ENCODE measurements at regions not wholly inside any gene's neighbourhood (a gene's known extent, or its start where the extent isn't known, plus 50 kb on each side); places are given as distances from the start of the nearest gene placed in this dataset.

DNA sequence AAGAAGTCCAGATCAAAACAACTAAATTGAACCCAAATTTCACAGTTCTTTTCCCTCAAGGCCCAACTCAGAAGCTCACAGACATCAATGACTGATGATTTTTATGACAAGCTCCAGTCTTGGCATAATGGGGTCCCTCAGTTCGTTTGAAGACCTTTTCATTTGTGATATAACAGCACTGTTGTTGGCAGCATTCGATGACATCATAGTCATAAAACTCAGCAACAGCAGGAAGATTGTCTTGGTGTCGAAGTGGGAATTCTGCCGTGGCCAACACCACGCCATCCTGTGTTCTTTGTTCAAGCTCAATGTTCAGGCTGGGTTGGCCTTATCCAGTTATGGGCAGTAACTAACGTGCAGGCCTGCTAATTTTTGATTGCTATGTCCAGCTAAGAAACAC lies 261.7 kb downstream of the C7orf25 start:
- Histone ChIP-seq H2AFZ (ENCODE audit: low read depth, low read length) (no peak overlapping the region), H3K27ac (ENCODE audit: low read length) (no peak overlapping the region), H3K36me3 (ENCODE audit: insufficient read depth, low read length) (no peaks in the 10 kb centered on the region), H3K79me2 (replicated peaks; ENCODE audit: insufficient read depth, low read length) (no peaks in the 10 kb centered on the region), H3K9ac (ENCODE audit: low read length) (no peak overlapping the region), H3K9me3 (ENCODE audit: low read length) (no peaks in the 10 kb centered on the region), H4K20me1 (ENCODE audit: insufficient read depth) (no peaks in the 10 kb centered on the region), H3F3A (ENCODE audit: insufficient read depth, low read length, poor library complexity, severe bottlenecking) (no peaks in the 10 kb centered on the region), H3K4me3 (ENCODE audit: low read length) (no peak overlapping the region), H3K27me3 (ENCODE audit: insufficient read depth, low read depth, low read length) (no peaks in the 10 kb centered on the region), H3K9me2 (ENCODE audit: insufficient read depth, low read length) (no peaks in the 10 kb centered on the region), H3K4me2 (ENCODE audit: low read length) (no peak overlapping the region)
- TF ChIP-seq, protein P1, sequence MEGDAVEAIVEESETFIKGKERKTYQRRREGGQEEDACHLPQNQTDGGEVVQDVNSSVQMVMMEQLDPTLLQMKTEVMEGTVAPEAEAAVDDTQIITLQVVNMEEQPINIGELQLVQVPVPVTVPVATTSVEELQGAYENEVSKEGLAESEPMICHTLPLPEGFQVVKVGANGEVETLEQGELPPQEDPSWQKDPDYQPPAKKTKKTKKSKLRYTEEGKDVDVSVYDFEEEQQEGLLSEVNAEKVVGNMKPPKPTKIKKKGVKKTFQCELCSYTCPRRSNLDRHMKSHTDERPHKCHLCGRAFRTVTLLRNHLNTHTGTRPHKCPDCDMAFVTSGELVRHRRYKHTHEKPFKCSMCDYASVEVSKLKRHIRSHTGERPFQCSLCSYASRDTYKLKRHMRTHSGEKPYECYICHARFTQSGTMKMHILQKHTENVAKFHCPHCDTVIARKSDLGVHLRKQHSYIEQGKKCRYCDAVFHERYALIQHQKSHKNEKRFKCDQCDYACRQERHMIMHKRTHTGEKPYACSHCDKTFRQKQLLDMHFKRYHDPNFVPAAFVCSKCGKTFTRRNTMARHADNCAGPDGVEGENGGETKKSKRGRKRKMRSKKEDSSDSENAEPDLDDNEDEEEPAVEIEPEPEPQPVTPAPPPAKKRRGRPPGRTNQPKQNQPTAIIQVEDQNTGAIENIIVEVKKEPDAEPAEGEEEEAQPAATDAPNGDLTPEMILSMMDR (IDR thresholded peaks at IDR 0.05; ENCODE audit: poor library complexity, severe bottlenecking): no peak
- TF ChIP-seq TAF1 (IDR thresholded peaks at IDR 0.05; ENCODE audit: low read depth): no peak
- no peak for TF ChIP-seq MXI1 (conservative IDR thresholded peaks at IDR 0.05; ENCODE audit: poor library complexity, severe bottlenecking)
- no peak for TF ChIP-seq RAD21 (conservative IDR thresholded peaks at IDR 0.05)
- TF ChIP-seq SMC3 (conservative IDR thresholded peaks at IDR 0.05; ENCODE audit: poor library complexity): no peak
- TF ChIP-seq EP300 (conservative IDR thresholded peaks at IDR 0.05; ENCODE audit: poor library complexity, severe bottlenecking): no peak
- TF ChIP-seq, protein P2, sequence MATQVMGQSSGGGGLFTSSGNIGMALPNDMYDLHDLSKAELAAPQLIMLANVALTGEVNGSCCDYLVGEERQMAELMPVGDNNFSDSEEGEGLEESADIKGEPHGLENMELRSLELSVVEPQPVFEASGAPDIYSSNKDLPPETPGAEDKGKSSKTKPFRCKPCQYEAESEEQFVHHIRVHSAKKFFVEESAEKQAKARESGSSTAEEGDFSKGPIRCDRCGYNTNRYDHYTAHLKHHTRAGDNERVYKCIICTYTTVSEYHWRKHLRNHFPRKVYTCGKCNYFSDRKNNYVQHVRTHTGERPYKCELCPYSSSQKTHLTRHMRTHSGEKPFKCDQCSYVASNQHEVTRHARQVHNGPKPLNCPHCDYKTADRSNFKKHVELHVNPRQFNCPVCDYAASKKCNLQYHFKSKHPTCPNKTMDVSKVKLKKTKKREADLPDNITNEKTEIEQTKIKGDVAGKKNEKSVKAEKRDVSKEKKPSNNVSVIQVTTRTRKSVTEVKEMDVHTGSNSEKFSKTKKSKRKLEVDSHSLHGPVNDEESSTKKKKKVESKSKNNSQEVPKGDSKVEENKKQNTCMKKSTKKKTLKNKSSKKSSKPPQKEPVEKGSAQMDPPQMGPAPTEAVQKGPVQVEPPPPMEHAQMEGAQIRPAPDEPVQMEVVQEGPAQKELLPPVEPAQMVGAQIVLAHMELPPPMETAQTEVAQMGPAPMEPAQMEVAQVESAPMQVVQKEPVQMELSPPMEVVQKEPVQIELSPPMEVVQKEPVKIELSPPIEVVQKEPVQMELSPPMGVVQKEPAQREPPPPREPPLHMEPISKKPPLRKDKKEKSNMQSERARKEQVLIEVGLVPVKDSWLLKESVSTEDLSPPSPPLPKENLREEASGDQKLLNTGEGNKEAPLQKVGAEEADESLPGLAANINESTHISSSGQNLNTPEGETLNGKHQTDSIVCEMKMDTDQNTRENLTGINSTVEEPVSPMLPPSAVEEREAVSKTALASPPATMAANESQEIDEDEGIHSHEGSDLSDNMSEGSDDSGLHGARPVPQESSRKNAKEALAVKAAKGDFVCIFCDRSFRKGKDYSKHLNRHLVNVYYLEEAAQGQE (IDR thresholded peaks at IDR 0.05; ENCODE audit: borderline replicate concordance): no peak
- no peak for TF ChIP-seq POLR2AphosphoS5 (IDR thresholded peaks at IDR 0.05)
- no peak for TF ChIP-seq EZH2 (IDR thresholded peaks at IDR 0.05; ENCODE audit: borderline replicate concordance, insufficient read depth, low read length, poor library complexity, severe bottlenecking)

DNA sequence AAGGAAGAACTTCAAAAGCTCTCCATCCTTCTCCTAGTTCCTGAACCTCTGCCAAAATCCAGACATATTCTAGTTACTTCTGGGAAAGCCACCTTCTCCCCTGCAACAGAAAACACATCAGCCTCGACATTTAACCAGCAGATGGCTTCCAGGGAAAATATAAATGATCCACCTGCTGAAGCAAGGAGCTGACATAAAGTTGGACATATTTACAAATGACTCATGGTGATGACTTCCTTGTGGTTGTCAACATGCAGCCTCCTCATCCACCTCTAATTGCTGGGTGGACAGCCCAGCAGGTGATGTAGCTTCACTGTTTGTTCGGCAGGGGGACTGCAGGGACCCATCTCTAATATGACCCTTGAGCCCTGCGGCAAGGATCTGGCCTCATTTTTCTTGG lies 266.0 kb downstream of the C7orf25 start:
- TF ChIP-seq, protein P2 (IDR thresholded peaks at IDR 0.05; ENCODE audit: borderline replicate concordance): no peak
- TF ChIP-seq, protein P1 (IDR thresholded peaks at IDR 0.05; ENCODE audit: poor library complexity, severe bottlenecking): no peak
- Histone ChIP-seq H3K79me2 (replicated peaks; ENCODE audit: insufficient read depth, low read length) (no peaks in the 10 kb centered on the region), H3K9ac (ENCODE audit: low read length) (no peak overlapping the region), H4K20me1 (ENCODE audit: insufficient read depth) (no peaks in the 10 kb centered on the region), H3K9me3 (ENCODE audit: low read length) (no peaks in the 10 kb centered on the region), H3K4me2 (ENCODE audit: low read length) (no peak overlapping the region), H3K36me3 (ENCODE audit: insufficient read depth, low read length) (no peaks in the 10 kb centered on the region), H3K9me2 (ENCODE audit: insufficient read depth, low read length) (no peaks in the 10 kb centered on the region), H3K4me3 (ENCODE audit: low read length) (no peak overlapping the region), H3F3A (ENCODE audit: insufficient read depth, low read length, poor library complexity, severe bottlenecking) (no peaks in the 10 kb centered on the region), H3K27me3 (ENCODE audit: insufficient read depth, low read depth, low read length) (no peaks in the 10 kb centered on the region), H3K27ac (ENCODE audit: low read length) (no peak overlapping the region), H2AFZ (ENCODE audit: low read depth, low read length) (no peak overlapping the region)

All from neural cell (in vitro differentiated cells).